K562 (cell line): ENCODE measurements at regions not wholly inside any gene's neighbourhood (a gene's known extent, or its start where the extent isn't known, plus 50 kb on each side); places are given as distances from the start of the nearest gene placed in this dataset.

Experiments used
- ATAC-seq: fragments of 200-7000 bp; cut with Tn5 transposase; 3 replicates; pipeline ENCODE4 v1.9.1; 2020; ENCODE audit warnings: moderate library complexity
- BruUV-seq: library from RNA; stranded (reverse); fragments of 400-500 nt; replicated peaks from 2 replicates; lab custom pipeline; 2021; lab: Mats Ljungman, UMichigan
- CTCF ChIA-PET: fragments of 300-600 bp; formaldehyde crosslinking; extraction: SDS; loops from one replicate; lab custom pipeline; 2021; ENCODE audit warnings: low intra/inter-chr PET ratio; lab: Yijun Ruan, JAX
- POLR2A ChIA-PET: fragments of 300-600, 350-650 bp; sonication (Branson Sonifier 250); formaldehyde crosslinking; extraction: SDS; loops from one replicate; lab custom pipeline; 2021; ENCODE audit warnings: antibody characterized with exemption, inconsistent platforms; lab: Yijun Ruan, JAX
- DNase-seq, 4 experiments: peaks; one replicate each; pipeline versions ENCODE4 v3.0.0 to v3.0.0-alpha.2; 2011 to 2018; ENCODE audit warnings: low spot score in 3 of 4, mixed read lengths in 3 of 4; ENCODE audit errors: extremely low read depth in 1 of 4
- FAIRE-seq: peaks from 2 replicates; lab custom pipeline; 2011; peaks lifted over from hg19 to GRCh38; lab: Jason Lieb, UNC
- H2AFZ ChIP-seq: 2 replicates; pipeline ENCODE4 v1.6.0; 2011; ENCODE audit warnings: low read depth, low read length, control low read depth, inconsistent platforms
- H3K27ac ChIP-seq: fragments of 200-600 bp; 3 replicates; pipeline ENCODE4 v1.8.0; 2011; ENCODE audit warnings: low read depth, mild to moderate bottlenecking, control low read depth, inconsistent platforms, low read length, moderate library complexity, mixed read lengths; ENCODE audit errors: extremely low read depth
- H3K27me3 ChIP-seq, 2 experiments: fragments of 300-600 bp in 1 of 2; 2 replicates in 1 of 2; 3 replicates in 1 of 2; pipeline versions ENCODE4 v1.6.0 to v1.8.0; 2011; ENCODE audit warnings: inconsistent platforms in 2 of 2, low read length in 2 of 2, mild to moderate bottlenecking in 1 of 2, mixed read lengths in 1 of 2, moderate library complexity in 1 of 2; ENCODE audit not compliant: control insufficient read depth in 2 of 2, insufficient read depth in 2 of 2
- H3K36me3 ChIP-seq: fragments of 300-600 bp; 3 replicates; pipeline ENCODE4 v1.8.0; 2011; ENCODE audit warnings: mild to moderate bottlenecking, low read length, inconsistent platforms; ENCODE audit not compliant: control insufficient read depth, insufficient read depth
- H3K4me1 ChIP-seq, 2 experiments: fragments of 200-600 bp in 1 of 2; replicated peaks in 1 of 2; 2 replicates in 1 of 2; 3 replicates in 1 of 2; pipeline versions ENCODE4 v1.5.1 to v1.8.0; 2011; ENCODE audit warnings: inconsistent platforms in 2 of 2, low read length in 2 of 2, mild to moderate bottlenecking in 1 of 2, mixed read lengths in 1 of 2, moderate library complexity in 1 of 2; ENCODE audit not compliant: control insufficient read depth in 2 of 2, insufficient read depth in 2 of 2
- H3K4me2 ChIP-seq: 2 replicates; pipeline ENCODE4 v1.6.1; 2011; ENCODE audit warnings: low read length, control low read depth, inconsistent platforms, mixed read lengths; ENCODE audit not compliant: insufficient read depth
- H3K4me3 ChIP-seq: fragments of 200-600 bp; sonication (generic), shearing (Covaris generic); 2 replicates; pipeline ENCODE4 v1.5.1; 2016; ENCODE audit warnings: control low read depth, inconsistent platforms
- H3K79me2 ChIP-seq: fragments of 200-600 bp; 3 replicates; pipeline ENCODE4 v1.8.0; 2011; ENCODE audit warnings: low read length, inconsistent platforms; ENCODE audit not compliant: control insufficient read depth, insufficient read depth
- H3K9ac ChIP-seq, 2 experiments: 2 replicates each; pipeline versions ENCODE4 v1.6.0 to v1.6.1; 2011; ENCODE audit warnings: low read depth in 2 of 2, low read length in 2 of 2, control low read depth in 1 of 2, inconsistent platforms in 1 of 2, mild to moderate bottlenecking in 1 of 2, mixed read lengths in 1 of 2; ENCODE audit not compliant: insufficient read depth in 1 of 2
- H3K9me1 ChIP-seq: one replicate; pipeline ENCODE4 v1.6.0; 2011; ENCODE audit warnings: inconsistent platforms, mild to moderate bottlenecking, low read length, moderate library complexity; ENCODE audit not compliant: control insufficient read depth, insufficient read depth
- H3K9me3 ChIP-seq: replicated peaks from 2 replicates; pipeline ENCODE4 v1.5.1; 2011; ENCODE audit warnings: low read depth, low read length, inconsistent platforms; ENCODE audit not compliant: control insufficient read depth, insufficient read depth
- H4K20me1 ChIP-seq: replicated peaks from 2 replicates; pipeline ENCODE4 v1.6.1; 2011; ENCODE audit warnings: low read length, inconsistent platforms, mixed read lengths; ENCODE audit not compliant: control insufficient read depth, insufficient read depth
- BCOR ChIP-seq: fragments of 450-650 bp; IDR thresholded peaks from 2 replicates; pipeline ENCODE4 v1.6.1; 2016
- CLOCK ChIP-seq: fragments of 250-450 bp; sonication (Bioruptor Pico); IDR thresholded peaks from 2 replicates; pipeline ENCODE4 v1.4.0; 2020; ENCODE audit warnings: mild to moderate bottlenecking, moderate library complexity, borderline replicate concordance
- HMG20B ChIP-seq: fragments of 250-450 bp; sonication (Bioruptor Pico); IDR thresholded peaks from 2 replicates; pipeline ENCODE4 v1.5.0; 2021; ENCODE audit warnings: mild to moderate bottlenecking
- LEF1 ChIP-seq: fragments of 450-650 bp; IDR thresholded peaks from 2 replicates; pipeline ENCODE4 v1.6.1; 2016; ENCODE audit warnings: mild to moderate bottlenecking
- SMARCB1 ChIP-seq: IDR thresholded peaks from 2 replicates; pipeline ENCODE4 v1.6.1; 2011; ENCODE audit warnings: improper control_type of control experiment, low read depth; ENCODE audit not compliant: insufficient read length
- TRIM24 ChIP-seq, 2 experiments: fragments of 450-650 bp; IDR thresholded peaks; 2 replicates each; pipeline ENCODE4 v1.6.1; 2016
- TSHZ1 ChIP-seq: fragments of 250-450 bp; sonication (Bioruptor Pico); IDR thresholded peaks from 2 replicates; pipeline ENCODE4 v1.4.0; 2020; ENCODE audit warnings: mild to moderate bottlenecking, moderate library complexity
- ZNF184 ChIP-seq: sonication (generic); formaldehyde crosslinking; IDR thresholded peaks from 2 replicates; pipeline ENCODE4 v1.5.0; 2020; ENCODE audit warnings: missing genetic modification reagents
- WGBS: fragments of 100-300 bp; shearing (Covaris generic); methylation state at CpG from one replicate; pipeline ENCODE4 v1.1.6; 2016; ENCODE audit warnings: low coverage, mixed read lengths; ENCODE audit not compliant: insufficient coverage; ENCODE audit errors: missing lambda C conversion rate; 5-methylcytosine and 5-hydroxymethylcytosine counted together
- in situ Hi-C: fragments of 300-500 bp; cut with MboI; formaldehyde crosslinking; loops from 4 replicates; pipeline ENCODE4 v1.15.0; 2018; ENCODE audit warnings: inconsistent platforms, mixed read lengths
- intact Hi-C: fragments of 100-400 bp; cut with micrococcal nuclease; formaldehyde crosslinking; loops from 2 replicates; pipeline ENCODE4 v1.14.2; 2022
- TF ChIP-seq, protein P1 (sequence below): fragments of 250-450 bp; sonication (Bioruptor Pico); IDR thresholded peaks from 2 replicates; pipeline ENCODE4 v1.9.0; 2021; ENCODE audit warnings: mild to moderate bottlenecking
- TF ChIP-seq, protein P2 (sequence below): fragments of 450-650 bp; formaldehyde crosslinking; IDR thresholded peaks from 2 replicates; pipeline ENCODE4 v1.4.0; 2020; ENCODE audit warnings: mild to moderate bottlenecking
- TF ChIP-seq, protein P3 (sequence below): fragments of 250-450 bp; sonication (Bioruptor Pico); IDR thresholded peaks from 2 replicates; pipeline ENCODE4 v1.5.0; 2022; ENCODE audit warnings: mild to moderate bottlenecking

DNA sequence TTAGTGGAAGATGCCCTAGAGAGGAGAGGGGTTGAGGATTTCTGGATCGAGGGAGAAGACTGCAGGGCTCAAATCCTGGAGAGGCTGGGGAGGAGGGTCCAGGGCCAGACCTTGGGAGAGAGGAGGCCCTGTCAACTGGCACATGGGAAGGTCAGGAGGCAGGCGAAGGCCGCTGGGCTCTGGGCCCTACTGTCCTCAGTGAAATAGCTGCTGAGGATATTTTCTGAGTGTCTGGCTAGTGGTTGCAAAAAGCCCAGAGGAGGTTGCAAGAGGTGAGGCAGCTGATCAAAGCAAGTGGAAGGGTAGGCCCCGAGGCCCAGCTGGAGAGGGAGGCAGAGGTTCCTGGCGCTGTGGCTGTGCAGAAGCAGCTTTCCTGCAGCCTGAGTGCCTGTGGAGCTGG lies 103.4 kb upstream of the MLN start (continued):
- TF ChIP-seq, protein P1, sequence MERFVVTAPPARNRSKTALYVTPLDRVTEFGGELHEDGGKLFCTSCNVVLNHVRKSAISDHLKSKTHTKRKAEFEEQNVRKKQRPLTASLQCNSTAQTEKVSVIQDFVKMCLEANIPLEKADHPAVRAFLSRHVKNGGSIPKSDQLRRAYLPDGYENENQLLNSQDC = no peak
- TF ChIP-seq, protein P2, sequence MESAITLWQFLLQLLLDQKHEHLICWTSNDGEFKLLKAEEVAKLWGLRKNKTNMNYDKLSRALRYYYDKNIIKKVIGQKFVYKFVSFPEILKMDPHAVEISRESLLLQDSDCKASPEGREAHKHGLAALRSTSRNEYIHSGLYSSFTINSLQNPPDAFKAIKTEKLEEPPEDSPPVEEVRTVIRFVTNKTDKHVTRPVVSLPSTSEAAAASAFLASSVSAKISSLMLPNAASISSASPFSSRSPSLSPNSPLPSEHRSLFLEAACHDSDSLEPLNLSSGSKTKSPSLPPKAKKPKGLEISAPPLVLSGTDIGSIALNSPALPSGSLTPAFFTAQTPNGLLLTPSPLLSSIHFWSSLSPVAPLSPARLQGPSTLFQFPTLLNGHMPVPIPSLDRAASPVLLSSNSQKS = no peak
- TF ChIP-seq TRIM24 (IDR thresholded peaks at IDR 0.05) (no peak), HMG20B (CRISPR knock-in tag) (no peak), CLOCK (CRISPR knock-in tag) (no peak), BCOR (no peak)

DNA sequence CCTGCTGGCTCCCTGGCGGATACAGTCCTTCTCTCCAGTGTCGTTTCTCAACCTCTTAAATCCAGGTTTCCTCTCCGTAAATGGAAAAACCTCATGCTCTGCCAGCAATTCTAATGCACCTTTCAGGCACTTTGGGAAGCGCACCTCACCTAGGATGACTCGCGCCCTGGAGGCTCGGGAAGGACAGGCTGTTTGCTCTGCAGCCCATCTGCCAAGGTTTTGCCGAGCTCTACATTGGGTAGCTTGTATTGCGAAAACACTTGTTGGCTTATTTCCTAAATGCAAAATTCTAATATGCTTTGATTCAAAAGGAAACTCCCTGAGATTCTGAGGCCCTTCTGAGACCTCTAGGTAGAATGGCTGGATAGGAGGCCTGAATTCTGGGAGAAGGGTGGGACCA lies 102.6 kb upstream of the MLN start:
- H3K27ac ChIP-seq = no peak overlapping the region
- in situ Hi-C loops (no loop called here), intact Hi-C loops (no loop called here)
- FAIRE-seq (no peak), DNase-seq (no peak), ATAC-seq (no peak)
- ChIA-PET CTCF (no interaction called here), POLR2A (interaction anchor here (0.6 to 1.1 kb wide), 3 partner anchors 30 to 151 kb away, joined by 3 to 4 read pairs (median 3); no protein-coding TSS in a partner anchor)
- no peak overlapping the region for H3K4me2 ChIP-seq
- no peaks in the 10 kb centered on the region for H3K36me3 ChIP-seq
- H3K79me2 ChIP-seq = peaks cover 4% of the 10 kb centered on the region; the same call in 2 of the 3 replicates
- H3K9me1 ChIP-seq = peaks cover 4% of the 10 kb centered on the region
- no peak overlapping the region for H3K4me3 ChIP-seq
- H3K9ac ChIP-seq = no peak overlapping the region
- H3K4me1 ChIP-seq = peaks cover 54 to 58% of the 10 kb centered on the region in 2 experiments; a peak in 4 of 5 replicates
- no peaks in the 10 kb centered on the region for H3K27me3 ChIP-seq
- WGBS = 79% methylated on average over 9 of the region's 9 CpGs
- H2AFZ ChIP-seq = no peak overlapping the region
- no TSS peak for BruUV-seq
- H4K20me1 ChIP-seq = no peaks in the 10 kb centered on the region
- H3K9me3 ChIP-seq = no peaks in the 10 kb centered on the region
- TF ChIP-seq TSHZ1 (CRISPR knock-in tag) (no peak), LEF1 (no peak), ZNF184 (CRISPR knock-in tag) (no peak), SMARCB1 (no peak)
- TF ChIP-seq, protein P3, sequence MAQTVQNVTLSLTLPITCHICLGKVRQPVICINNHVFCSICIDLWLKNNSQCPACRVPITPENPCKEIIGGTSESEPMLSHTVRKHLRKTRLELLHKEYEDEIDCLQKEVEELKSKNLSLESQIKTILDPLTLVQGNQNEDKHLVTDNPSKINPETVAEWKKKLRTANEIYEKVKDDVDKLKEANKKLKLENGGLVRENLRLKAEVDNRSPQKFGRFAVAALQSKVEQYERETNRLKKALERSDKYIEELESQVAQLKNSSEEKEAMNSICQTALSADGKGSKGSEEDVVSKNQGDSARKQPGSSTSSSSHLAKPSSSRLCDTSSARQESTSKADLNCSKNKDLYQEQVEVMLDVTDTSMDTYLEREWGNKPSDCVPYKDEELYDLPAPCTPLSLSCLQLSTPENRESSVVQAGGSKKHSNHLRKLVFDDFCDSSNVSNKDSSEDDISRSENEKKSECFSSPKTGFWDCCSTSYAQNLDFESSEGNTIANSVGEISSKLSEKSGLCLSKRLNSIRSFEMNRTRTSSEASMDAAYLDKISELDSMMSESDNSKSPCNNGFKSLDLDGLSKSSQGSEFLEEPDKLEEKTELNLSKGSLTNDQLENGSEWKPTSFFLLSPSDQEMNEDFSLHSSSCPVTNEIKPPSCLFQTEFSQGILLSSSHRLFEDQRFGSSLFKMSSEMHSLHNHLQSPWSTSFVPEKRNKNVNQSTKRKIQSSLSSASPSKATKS (CRISPR knock-in tag) = no peak
